Panc1 (cell line): ENCODE measurements at regions not wholly inside any gene's neighbourhood (a gene's known extent, or its start where the extent isn't known, plus 50 kb on each side); places are given as distances from the start of the nearest gene placed in this dataset.
"Not testable (repeated sequence)": the region's sequence is repeated elsewhere in the genome, so short reads cannot be mapped to it uniquely, and the experiment has no call there.

Experiments
- POLR2AphosphoS5 ChIP-seq: IDR thresholded peaks from 2 replicates; pipeline ENCODE4 v1.6.1; 2012; ENCODE audit warnings: mild to moderate bottlenecking, low read depth, low read length, moderate library complexity
- SIN3A ChIP-seq: IDR thresholded peaks from 2 replicates; pipeline ENCODE4 v1.6.1; 2012; ENCODE audit warnings: low read depth, mild to moderate bottlenecking, low read length, moderate library complexity, borderline replicate concordance; ENCODE audit not compliant: insufficient read depth
- TCF7L2 ChIP-seq: IDR thresholded peaks from 2 replicates; pipeline ENCODE4 v1.6.1; 2011; ENCODE audit warnings: mild to moderate bottlenecking, low read depth, low read length, inconsistent platforms
- TF ChIP-seq, protein P1 (sequence below): fragments of 450-650 bp; IDR thresholded peaks from 2 replicates; pipeline ENCODE4 v1.5.1; 2017; ENCODE audit warnings: mild to moderate bottlenecking
- TF ChIP-seq, protein P2 (sequence below), 2 experiments: IDR thresholded peaks; 2 replicates each; pipeline ENCODE4 v1.6.1; 2011 to 2012; ENCODE audit warnings: low read depth in 2 of 2, control low read depth in 1 of 2, low read length in 1 of 2, mild to moderate bottlenecking in 1 of 2, moderate library complexity in 1 of 2; ENCODE audit not compliant: insufficient read depth in 1 of 2

DNA sequence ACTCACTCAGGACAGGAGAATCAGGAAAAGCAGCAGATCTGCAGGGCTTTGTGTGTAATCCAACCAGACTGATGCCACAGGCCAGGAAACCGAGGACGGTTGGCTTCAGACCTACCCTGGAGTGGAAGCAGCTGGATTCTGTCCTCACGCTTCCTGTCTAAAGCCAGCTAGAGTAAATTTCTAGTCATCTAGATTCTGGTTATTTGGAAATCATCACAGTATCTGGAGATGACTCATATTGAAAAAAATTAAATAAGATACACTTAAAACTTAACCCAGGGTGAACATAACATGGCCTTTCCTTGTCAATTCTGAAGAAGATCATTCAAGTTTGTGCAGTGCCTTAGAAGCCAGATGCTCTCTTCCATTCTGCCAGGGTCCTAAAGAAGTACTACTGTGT is 288.9 kb upstream of the PLGLB2 start:
- not testable (repeated sequence) for TF ChIP-seq POLR2AphosphoS5, SIN3A, TCF7L2
- TF ChIP-seq, protein P1, sequence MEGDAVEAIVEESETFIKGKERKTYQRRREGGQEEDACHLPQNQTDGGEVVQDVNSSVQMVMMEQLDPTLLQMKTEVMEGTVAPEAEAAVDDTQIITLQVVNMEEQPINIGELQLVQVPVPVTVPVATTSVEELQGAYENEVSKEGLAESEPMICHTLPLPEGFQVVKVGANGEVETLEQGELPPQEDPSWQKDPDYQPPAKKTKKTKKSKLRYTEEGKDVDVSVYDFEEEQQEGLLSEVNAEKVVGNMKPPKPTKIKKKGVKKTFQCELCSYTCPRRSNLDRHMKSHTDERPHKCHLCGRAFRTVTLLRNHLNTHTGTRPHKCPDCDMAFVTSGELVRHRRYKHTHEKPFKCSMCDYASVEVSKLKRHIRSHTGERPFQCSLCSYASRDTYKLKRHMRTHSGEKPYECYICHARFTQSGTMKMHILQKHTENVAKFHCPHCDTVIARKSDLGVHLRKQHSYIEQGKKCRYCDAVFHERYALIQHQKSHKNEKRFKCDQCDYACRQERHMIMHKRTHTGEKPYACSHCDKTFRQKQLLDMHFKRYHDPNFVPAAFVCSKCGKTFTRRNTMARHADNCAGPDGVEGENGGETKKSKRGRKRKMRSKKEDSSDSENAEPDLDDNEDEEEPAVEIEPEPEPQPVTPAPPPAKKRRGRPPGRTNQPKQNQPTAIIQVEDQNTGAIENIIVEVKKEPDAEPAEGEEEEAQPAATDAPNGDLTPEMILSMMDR, result not testable (repeated sequence)
- TF ChIP-seq, protein P2, sequence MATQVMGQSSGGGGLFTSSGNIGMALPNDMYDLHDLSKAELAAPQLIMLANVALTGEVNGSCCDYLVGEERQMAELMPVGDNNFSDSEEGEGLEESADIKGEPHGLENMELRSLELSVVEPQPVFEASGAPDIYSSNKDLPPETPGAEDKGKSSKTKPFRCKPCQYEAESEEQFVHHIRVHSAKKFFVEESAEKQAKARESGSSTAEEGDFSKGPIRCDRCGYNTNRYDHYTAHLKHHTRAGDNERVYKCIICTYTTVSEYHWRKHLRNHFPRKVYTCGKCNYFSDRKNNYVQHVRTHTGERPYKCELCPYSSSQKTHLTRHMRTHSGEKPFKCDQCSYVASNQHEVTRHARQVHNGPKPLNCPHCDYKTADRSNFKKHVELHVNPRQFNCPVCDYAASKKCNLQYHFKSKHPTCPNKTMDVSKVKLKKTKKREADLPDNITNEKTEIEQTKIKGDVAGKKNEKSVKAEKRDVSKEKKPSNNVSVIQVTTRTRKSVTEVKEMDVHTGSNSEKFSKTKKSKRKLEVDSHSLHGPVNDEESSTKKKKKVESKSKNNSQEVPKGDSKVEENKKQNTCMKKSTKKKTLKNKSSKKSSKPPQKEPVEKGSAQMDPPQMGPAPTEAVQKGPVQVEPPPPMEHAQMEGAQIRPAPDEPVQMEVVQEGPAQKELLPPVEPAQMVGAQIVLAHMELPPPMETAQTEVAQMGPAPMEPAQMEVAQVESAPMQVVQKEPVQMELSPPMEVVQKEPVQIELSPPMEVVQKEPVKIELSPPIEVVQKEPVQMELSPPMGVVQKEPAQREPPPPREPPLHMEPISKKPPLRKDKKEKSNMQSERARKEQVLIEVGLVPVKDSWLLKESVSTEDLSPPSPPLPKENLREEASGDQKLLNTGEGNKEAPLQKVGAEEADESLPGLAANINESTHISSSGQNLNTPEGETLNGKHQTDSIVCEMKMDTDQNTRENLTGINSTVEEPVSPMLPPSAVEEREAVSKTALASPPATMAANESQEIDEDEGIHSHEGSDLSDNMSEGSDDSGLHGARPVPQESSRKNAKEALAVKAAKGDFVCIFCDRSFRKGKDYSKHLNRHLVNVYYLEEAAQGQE (IDR thresholded peaks at IDR 0.05; ENCODE audit: insufficient read depth in 1 of 2, low read depth in 2 of 2, low read length in 1 of 2), result not testable (repeated sequence)
